Activated CD4-positive, alpha-beta memory T cell treated with anti-CD3 and anti-CD28 coated beads, Interleukin-2, amount 10 ng/mL, durations not matched to agents 7 days and 5 days (primary cell): ENCODE measurements at regions not wholly inside any gene's neighbourhood (a gene's known extent, or its start where the extent isn't known, plus 50 kb on each side); places are given as distances from the start of the nearest gene placed in this dataset.

Experiments
- CTCF ChIA-PET: fragments of 350-600 bp; sonication (Branson Sonifier 250); formaldehyde crosslinking; loops from one replicate; lab custom pipeline; 2021; ENCODE audit warnings: antibody characterized with exemption, inconsistent platforms; lab: Charles Lee
- POLR2A ChIA-PET: fragments of 350-600 bp; sonication (Branson Sonifier 250); formaldehyde crosslinking; loops from one replicate; lab custom pipeline; 2021; ENCODE audit warnings: antibody characterized with exemption; lab: Charles Lee
- DNase-seq: peaks from one replicate; pipeline ENCODE4 v3.0.0-alpha.2; 2020
- H3K27ac Mint-ChIP-seq: one replicate; pipeline ENCODE4 v1.8.0; 2021; ENCODE audit warnings: mild to moderate bottlenecking, mixed read lengths
- H3K27me3 Mint-ChIP-seq: one replicate; pipeline ENCODE4 v1.8.0; 2021; ENCODE audit warnings: mixed read lengths
- H3K36me3 Mint-ChIP-seq: one replicate; pipeline ENCODE4 v1.8.0; 2021; ENCODE audit warnings: low read depth, mixed read lengths
- H3K4me1 Mint-ChIP-seq: one replicate; pipeline ENCODE4 v1.8.0; 2021; ENCODE audit warnings: mixed read lengths
- H3K4me3 Mint-ChIP-seq: one replicate; pipeline ENCODE4 v1.8.0; 2021; ENCODE audit warnings: mild to moderate bottlenecking, mixed read lengths
- H3K9me3 Mint-ChIP-seq: one replicate; pipeline ENCODE4 v1.8.0; 2021; ENCODE audit warnings: mixed read lengths

DNA sequence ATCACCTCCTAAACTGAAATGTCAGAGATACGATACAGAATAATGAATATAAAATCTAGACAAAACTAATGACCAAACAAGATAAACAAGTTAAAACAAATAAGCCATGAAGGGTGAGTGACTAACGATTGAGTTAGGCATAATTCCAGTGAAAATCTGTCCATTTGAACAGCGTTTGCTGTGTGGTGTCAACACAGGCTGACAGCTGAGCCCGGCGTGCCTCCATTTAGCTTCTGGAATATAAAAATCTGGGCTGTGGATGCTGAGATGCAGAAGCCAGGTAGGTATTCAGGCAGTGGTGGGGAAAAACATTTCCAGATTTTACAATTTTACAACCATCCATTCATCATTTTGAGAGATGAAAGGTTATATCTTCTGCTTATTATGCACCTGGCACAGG, 2041.4 kb upstream of the CELF4 start:
- H3K27me3 Mint-ChIP-seq: no peaks in the 10 kb centered on the region
- CTCF ChIA-PET: no interaction called here

DNA sequence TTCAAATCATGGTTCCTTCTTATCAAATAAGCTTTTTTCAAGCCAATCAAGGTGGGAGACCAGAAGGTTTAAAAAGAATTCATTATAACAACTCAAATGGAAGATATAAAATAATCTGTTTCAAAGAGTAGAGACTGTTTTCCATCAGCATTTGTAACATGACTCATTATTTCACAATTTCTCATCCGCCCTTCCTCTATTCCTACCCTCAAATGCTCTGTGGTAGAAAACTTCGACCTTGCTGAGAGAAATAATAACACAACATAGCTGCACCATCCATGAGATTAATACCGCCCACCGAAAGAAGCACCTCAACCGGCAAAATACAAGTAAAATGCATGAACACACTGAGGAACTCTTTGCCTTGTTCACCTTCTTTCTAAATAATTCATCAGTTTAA, 2039.2 kb upstream of the CELF4 start:
- ChIA-PET POLR2A (no interaction called here), CTCF (no interaction called here)
- no peak overlapping the region for H3K4me3 Mint-ChIP-seq
- H3K9me3 Mint-ChIP-seq: peaks cover 9% of the 10 kb centered on the region
- H3K27ac Mint-ChIP-seq: no peak overlapping the region
- H3K27me3 Mint-ChIP-seq: no peaks in the 10 kb centered on the region
- DNase-seq: no peak
- H3K36me3 Mint-ChIP-seq: no peaks in the 10 kb centered on the region
- H3K4me1 Mint-ChIP-seq: no peaks in the 10 kb centered on the region

More for the DNA sequence above, 2041.4 kb upstream of the CELF4 start:
- peaks cover 7% of the 10 kb centered on the region for H3K9me3 Mint-ChIP-seq
- H3K27ac Mint-ChIP-seq: no peak overlapping the region
- no peaks in the 10 kb centered on the region for H3K36me3 Mint-ChIP-seq
- H3K4me1 Mint-ChIP-seq: no peaks in the 10 kb centered on the region
- POLR2A ChIA-PET: no interaction called here
- H3K4me3 Mint-ChIP-seq: no peak overlapping the region
- no peak for DNase-seq

DNA sequence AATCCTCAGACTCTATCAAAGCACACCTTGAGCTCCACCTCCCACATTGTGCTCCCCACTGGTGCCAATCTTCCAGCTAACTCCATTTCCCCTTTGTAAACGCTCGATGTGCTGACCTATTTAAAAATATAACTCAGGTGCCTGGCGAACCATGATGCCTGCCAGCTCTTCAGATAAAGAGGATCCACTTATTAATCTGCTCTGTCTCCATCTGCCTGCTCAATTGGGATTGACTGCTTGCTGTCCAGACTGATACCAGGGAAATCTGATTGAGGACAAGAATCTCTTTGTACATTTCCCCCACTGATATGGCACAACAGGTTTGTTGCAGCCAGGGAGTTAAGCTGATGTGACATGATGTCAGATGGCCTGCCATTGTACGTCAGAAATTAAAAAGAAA, 2036.5 kb upstream of the CELF4 start:
- Mint-ChIP-seq H3K27ac (no peak overlapping the region), H3K9me3 (peaks cover 6% of the 10 kb centered on the region), H3K27me3 (no peaks in the 10 kb centered on the region), H3K4me3 (no peak overlapping the region), H3K4me1 (no peaks in the 10 kb centered on the region), H3K36me3 (no peaks in the 10 kb centered on the region)
- ChIA-PET CTCF (no interaction called here), POLR2A (no interaction called here)
- no peak for DNase-seq

DNA sequence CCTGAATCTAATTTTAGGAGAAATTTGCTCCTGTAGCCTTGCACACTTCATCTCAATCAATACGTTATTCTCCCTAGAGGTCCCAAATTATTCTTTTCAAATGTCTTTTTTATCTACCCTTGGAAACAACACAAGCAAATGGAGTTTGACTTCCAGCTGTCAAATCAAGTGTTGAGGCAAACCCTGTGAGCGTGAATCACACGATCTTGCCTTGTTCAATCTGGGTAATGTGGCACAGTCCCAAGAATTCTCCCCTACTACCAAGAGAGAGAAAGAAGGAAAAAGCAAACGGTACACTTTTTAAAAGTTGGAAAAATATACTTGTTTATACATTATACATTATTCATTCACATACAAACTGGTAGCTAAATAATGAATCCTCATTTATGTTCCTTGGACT, 2035.3 kb upstream of the CELF4 start:
- H3K27ac Mint-ChIP-seq: no peak overlapping the region
- peaks cover 2% of the 10 kb centered on the region for H3K9me3 Mint-ChIP-seq
- no peaks in the 10 kb centered on the region for H3K36me3 Mint-ChIP-seq
- no peaks in the 10 kb centered on the region for H3K27me3 Mint-ChIP-seq
- no peaks in the 10 kb centered on the region for H3K4me1 Mint-ChIP-seq
- CTCF ChIA-PET: no interaction called here
- POLR2A ChIA-PET: no interaction called here
- no peak overlapping the region for H3K4me3 Mint-ChIP-seq
- DNase-seq: no peak

DNA sequence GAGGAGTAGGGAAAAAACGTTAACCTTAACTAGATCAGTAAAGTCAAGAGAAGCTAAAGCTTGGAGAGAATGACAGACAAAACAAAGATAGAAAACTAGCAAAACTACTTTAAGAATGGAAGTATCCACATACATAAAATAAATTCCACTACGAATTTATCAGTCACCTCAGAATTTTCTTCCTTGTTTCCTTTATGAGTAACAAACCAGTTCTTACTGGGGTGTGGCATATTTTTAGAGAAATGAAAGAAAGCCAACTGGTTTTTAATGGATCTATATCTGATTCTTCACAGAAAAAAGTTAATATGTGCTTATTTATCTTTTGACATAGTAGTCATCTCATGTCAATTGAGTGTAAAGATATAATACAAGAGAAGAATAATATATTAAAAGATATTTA, 2033.7 kb upstream of the CELF4 start:
- Mint-ChIP-seq H3K27me3 (no peaks in the 10 kb centered on the region), H3K27ac (no peak overlapping the region), H3K36me3 (no peaks in the 10 kb centered on the region), H3K4me3 (no peak overlapping the region), H3K4me1 (no peaks in the 10 kb centered on the region), H3K9me3 (peaks cover 2% of the 10 kb centered on the region)
- ChIA-PET POLR2A (no interaction called here), CTCF (no interaction called here)
- no peak for DNase-seq

DNA sequence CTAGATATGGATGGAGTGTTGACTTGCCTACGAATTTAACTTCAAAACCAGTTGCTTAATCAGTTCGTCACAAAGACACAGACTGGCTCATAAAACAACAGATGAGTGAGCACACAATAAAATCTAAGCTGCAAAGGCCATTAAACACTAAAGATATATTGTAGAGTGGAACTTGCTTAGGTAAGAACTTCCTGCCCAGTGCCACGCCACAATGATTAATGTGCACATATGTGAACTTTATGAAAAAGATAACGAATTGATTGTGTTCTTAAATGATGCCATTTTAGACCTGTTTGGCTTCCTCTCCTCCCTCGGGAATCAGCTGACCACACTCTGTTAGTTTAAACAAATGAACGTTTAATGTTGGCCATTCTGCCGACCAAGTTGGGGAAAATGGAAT, 2031.3 kb upstream of the CELF4 start:
- H3K27me3 Mint-ChIP-seq: no peaks in the 10 kb centered on the region
- H3K9me3 Mint-ChIP-seq: peaks cover 2% of the 10 kb centered on the region
- H3K4me3 Mint-ChIP-seq: no peak overlapping the region
- H3K36me3 Mint-ChIP-seq: no peaks in the 10 kb centered on the region
- no peak overlapping the region for H3K27ac Mint-ChIP-seq
- ChIA-PET CTCF (no interaction called here), POLR2A (no interaction called here)
- H3K4me1 Mint-ChIP-seq: no peaks in the 10 kb centered on the region
- DNase-seq: no peak

DNA sequence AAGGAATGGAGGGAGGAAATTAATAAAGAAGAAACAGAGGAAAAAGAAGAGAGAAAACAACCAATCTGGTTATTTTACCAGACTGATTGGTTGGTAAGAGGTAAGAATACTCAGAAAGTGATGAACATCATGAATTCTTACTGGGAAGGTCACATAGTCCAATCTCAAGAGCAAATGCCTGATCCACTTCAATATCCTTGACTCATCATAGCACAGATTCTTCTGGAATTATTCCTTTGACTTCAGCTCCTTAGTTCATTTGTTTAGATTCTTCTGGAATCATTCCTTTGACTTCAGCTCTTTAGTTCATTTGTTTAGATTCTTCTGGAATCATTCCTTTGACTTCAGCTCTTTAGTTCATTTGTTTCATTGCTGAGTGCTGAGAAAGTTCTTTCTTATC, 2030.6 kb upstream of the CELF4 start:
- H3K4me3 Mint-ChIP-seq: no peak overlapping the region
- ChIA-PET POLR2A (no interaction called here), CTCF (no interaction called here)
- H3K4me1 Mint-ChIP-seq: no peaks in the 10 kb centered on the region
- no peak for DNase-seq
- H3K9me3 Mint-ChIP-seq: peaks cover 2% of the 10 kb centered on the region
- H3K27ac Mint-ChIP-seq: no peak overlapping the region
- no peaks in the 10 kb centered on the region for H3K27me3 Mint-ChIP-seq
- no peaks in the 10 kb centered on the region for H3K36me3 Mint-ChIP-seq

DNA sequence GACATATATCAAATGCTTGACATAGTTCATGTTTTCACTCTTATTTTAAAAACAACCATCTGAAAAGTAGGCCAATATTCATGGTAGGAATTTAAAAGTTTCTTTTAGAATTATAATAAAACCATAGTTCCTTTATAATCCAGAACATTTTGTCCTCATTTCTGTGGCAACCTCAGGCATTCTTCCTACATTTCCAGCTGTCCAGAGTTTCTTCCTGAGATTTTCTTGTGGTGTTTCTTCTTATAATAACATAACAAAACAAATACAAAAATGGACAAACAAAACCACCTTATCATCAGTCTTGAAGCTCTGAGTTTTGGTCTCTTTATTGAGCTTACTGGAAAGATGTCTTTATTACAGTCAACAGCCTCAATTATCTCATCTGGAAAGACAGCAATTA, 2028.6 kb upstream of the CELF4 start:
- ChIA-PET CTCF (no interaction called here), POLR2A (no interaction called here)

DNA sequence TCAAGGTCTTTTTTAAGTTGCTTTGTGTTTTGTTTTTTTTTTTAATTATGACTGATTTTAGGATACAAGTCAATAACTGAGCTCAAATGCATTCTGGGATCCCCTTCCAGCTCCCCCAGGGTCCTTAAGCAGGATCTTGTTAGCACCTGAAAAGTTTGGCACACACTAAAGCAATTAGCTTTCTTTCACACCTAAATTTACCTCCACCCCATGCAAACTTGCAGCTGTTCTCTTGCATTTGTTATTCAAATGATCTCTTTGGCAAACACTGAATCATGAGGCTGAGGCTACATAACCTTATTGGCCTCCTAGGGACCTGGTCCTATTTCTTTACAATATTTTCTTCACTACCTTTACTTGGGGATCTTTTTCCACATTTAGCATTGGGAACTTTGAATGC, 2026.1 kb upstream of the CELF4 start:
- CTCF ChIA-PET: no interaction called here

More for the DNA sequence above, 2028.6 kb upstream of the CELF4 start:
- no peak for DNase-seq
- peaks cover 2% of the 10 kb centered on the region for H3K9me3 Mint-ChIP-seq
- no peaks in the 10 kb centered on the region for H3K36me3 Mint-ChIP-seq
- H3K27me3 Mint-ChIP-seq: no peaks in the 10 kb centered on the region
- H3K4me3 Mint-ChIP-seq: no peak overlapping the region
- no peaks in the 10 kb centered on the region for H3K4me1 Mint-ChIP-seq
- no peak overlapping the region for H3K27ac Mint-ChIP-seq

DNA sequence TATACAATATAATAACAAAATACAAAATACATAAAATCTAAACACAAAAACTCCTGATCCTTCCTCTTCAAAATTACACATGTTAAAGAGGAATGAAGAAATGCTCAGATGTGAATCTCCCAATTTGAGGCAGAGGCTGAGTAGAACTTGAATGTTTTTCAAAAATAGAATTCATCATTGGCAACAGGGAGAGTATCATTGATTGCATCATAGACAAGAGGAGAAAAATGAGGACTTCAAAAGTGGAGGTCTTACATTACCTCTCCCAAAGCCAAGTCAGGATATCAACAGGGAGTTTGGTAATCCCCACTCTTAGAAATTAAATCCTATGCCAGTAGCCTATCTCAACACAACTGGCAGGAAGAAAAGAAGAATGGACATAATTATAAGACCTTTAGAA, 2023.9 kb upstream of the CELF4 start:
- H3K4me1 Mint-ChIP-seq: no peaks in the 10 kb centered on the region
- H3K27ac Mint-ChIP-seq: no peak overlapping the region
- no peaks in the 10 kb centered on the region for H3K27me3 Mint-ChIP-seq
- H3K4me3 Mint-ChIP-seq: no peak overlapping the region
- POLR2A ChIA-PET: no interaction called here
- H3K36me3 Mint-ChIP-seq: no peaks in the 10 kb centered on the region
- CTCF ChIA-PET: no interaction called here
- no peak for DNase-seq
- peaks cover 5% of the 10 kb centered on the region for H3K9me3 Mint-ChIP-seq

More for the DNA sequence above, 2026.1 kb upstream of the CELF4 start:
- H3K4me3 Mint-ChIP-seq: no peak overlapping the region
- POLR2A ChIA-PET: no interaction called here
- DNase-seq: no peak
- no peak overlapping the region for H3K27ac Mint-ChIP-seq
- H3K27me3 Mint-ChIP-seq: no peaks in the 10 kb centered on the region
- H3K36me3 Mint-ChIP-seq: no peaks in the 10 kb centered on the region
- H3K4me1 Mint-ChIP-seq: no peaks in the 10 kb centered on the region
- H3K9me3 Mint-ChIP-seq: peaks cover 2% of the 10 kb centered on the region

DNA sequence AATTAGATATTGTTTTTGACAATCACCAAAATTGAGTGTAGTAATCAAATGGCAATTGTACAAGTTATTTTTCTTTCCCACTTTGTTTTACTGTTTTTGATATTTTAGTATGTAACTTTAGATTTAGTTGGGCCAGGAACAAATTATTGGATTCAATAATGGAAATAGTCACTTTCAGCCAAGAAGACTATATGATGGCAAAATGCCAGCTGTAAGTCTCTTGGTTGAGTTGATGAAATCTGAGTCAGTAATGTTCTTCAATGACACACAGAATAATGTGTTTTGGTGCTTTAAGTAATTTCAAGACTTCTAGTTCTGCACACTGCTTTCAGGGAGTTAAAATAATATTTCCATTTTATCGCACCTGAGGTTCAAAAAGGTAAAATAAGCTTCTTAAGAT, 2022.0 kb upstream of the CELF4 start:
- Mint-ChIP-seq H3K27ac (no peak overlapping the region), H3K9me3 (peaks cover 11% of the 10 kb centered on the region), H3K27me3 (no peaks in the 10 kb centered on the region), H3K4me1 (no peaks in the 10 kb centered on the region), H3K36me3 (no peaks in the 10 kb centered on the region), H3K4me3 (no peak overlapping the region)
- no peak for DNase-seq
- POLR2A ChIA-PET: interaction anchor here (1.0 kb wide), 1 partner anchor 22 kb away, joined by 3 read pairs; no protein-coding TSS in a partner anchor
- CTCF ChIA-PET: no interaction called here

DNA sequence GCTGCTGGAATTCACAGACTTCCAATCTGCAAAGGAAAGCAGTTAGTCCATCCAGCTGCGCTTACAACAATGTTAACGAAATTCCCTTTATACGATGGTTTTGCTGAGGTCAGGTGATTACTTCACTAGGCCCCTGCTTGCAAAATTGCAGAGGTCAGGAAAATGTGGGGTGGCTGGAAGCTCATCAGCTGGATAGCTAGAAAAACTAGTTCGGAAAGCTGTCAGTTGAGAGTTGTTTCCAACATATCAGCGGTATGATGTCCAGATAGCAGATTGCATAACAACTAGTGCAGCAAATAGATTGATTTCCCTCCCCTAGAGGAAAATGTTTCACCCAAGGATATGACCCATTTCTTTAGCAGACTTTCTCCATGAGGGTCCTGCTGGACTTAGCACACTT, 2021.1 kb upstream of the CELF4 start:
- ChIA-PET CTCF (no interaction called here), POLR2A (interaction anchor here (1.0 kb wide), 1 partner anchor 23 kb away, joined by 3 read pairs; no protein-coding TSS in a partner anchor)
- H3K4me3 Mint-ChIP-seq: no peak overlapping the region
- peaks cover 11% of the 10 kb centered on the region for H3K9me3 Mint-ChIP-seq
- no peaks in the 10 kb centered on the region for H3K4me1 Mint-ChIP-seq
- H3K36me3 Mint-ChIP-seq: no peaks in the 10 kb centered on the region
- DNase-seq: no peak
- H3K27me3 Mint-ChIP-seq: no peaks in the 10 kb centered on the region
- H3K27ac Mint-ChIP-seq: no peak overlapping the region

DNA sequence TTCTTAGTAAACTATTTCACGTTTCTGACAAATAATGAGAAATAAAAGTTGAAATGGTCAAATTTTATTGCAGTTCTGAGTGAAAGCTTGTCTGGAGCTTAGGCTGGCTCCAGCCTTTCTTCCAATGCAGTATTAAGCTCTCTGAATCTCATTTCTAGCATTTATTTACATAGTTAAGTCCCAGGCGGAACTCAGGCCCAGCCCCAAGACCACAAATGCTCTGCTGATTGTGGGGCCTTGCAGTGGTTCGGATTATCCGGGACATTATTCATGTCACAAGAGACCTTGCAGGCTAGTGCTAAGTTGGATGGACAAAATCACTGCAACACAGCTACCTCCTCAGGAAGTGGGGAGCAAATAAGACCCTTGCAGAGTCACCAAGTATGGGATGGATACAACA, 2009.3 kb upstream of the CELF4 start:
- H3K27ac Mint-ChIP-seq: no peak overlapping the region
- no peak for DNase-seq
- ChIA-PET CTCF (no interaction called here), POLR2A (no interaction called here)
- no peak overlapping the region for H3K4me3 Mint-ChIP-seq
- no peaks in the 10 kb centered on the region for H3K36me3 Mint-ChIP-seq
- H3K9me3 Mint-ChIP-seq: no peaks in the 10 kb centered on the region
- H3K27me3 Mint-ChIP-seq: no peaks in the 10 kb centered on the region
- H3K4me1 Mint-ChIP-seq: no peaks in the 10 kb centered on the region

DNA sequence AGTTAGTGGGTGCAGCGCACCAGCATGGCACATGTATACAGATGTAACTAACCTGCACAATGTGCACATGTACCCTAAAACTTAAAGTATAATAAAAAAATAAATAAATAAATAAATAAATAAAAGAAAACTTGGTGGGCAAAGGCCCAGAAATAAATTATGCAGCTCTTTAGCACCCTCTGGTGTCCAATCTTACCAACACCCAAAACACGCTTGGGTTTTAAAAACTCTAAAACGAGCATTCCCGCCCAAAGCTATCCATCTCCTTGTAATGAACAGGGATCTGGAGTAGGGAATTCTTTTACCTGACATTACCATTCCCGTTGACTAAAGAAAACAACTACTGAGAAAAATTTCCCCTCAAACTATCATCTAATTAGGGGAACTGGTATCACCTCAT, 2005.9 kb upstream of the CELF4 start:
- ChIA-PET CTCF (no interaction called here), POLR2A (no interaction called here)
- Mint-ChIP-seq H3K36me3 (no peaks in the 10 kb centered on the region), H3K4me3 (no peak overlapping the region), H3K27ac (no peak overlapping the region), H3K27me3 (no peaks in the 10 kb centered on the region), H3K9me3 (no peaks in the 10 kb centered on the region), H3K4me1 (no peaks in the 10 kb centered on the region)
- no peak for DNase-seq
